HEK293 (cell line): ENCODE measurements at regions not wholly inside any gene's neighbourhood (a gene's known extent, or its start where the extent isn't known, plus 50 kb on each side); places are given as distances from the start of the nearest gene placed in this dataset.

Experiments
- CTCF ChIA-PET: fragments of 350-600 bp; formaldehyde crosslinking; extraction: SDS; loops from one replicate; lab custom pipeline; 2021; ENCODE audit warnings: antibody characterized with exemption; lab: Yijun Ruan, JAX
- POLR2A ChIA-PET: fragments of 300-600 bp; formaldehyde crosslinking; extraction: SDS; loops from one replicate; lab custom pipeline; 2020; ENCODE audit warnings: antibody characterized with exemption, inconsistent platforms; lab: Yijun Ruan, JAX
- H3K27ac ChIP-seq: fragments of 200-500 bp; sonication (Bioruptor generic); 2 replicates; pipeline ENCODE4 v1.5.1; 2014; ENCODE audit warnings: low read depth, low read length, control low read depth, inconsistent platforms; ENCODE audit errors: extremely low read depth
- H3K36me3 ChIP-seq, 2 experiments: fragments of 200-500 bp in 1 of 2; sonication (Bioruptor generic) in 1 of 2; 1 replicate in 1 of 2; 2 replicates in 1 of 2; pipeline ENCODE4 v1.5.1; 2014 to 2017; ENCODE audit warnings: inconsistent platforms in 2 of 2, low read length in 2 of 2; ENCODE audit not compliant: control insufficient read depth in 2 of 2, insufficient read depth in 1 of 2
- H3K4me1 ChIP-seq: fragments of 200-500 bp; sonication (Bioruptor generic); 2 replicates; pipeline ENCODE4 v1.5.1; 2014; ENCODE audit warnings: mild to moderate bottlenecking, low read length, inconsistent platforms; ENCODE audit not compliant: control insufficient read depth, insufficient read depth
- H3K4me3 ChIP-seq: 2 replicates; pipeline ENCODE4 v1.5.1; 2011; ENCODE audit warnings: low read depth, mild to moderate bottlenecking, control low read depth, low read length, moderate library complexity
- H3K9me3 ChIP-seq: fragments of 200-500 bp; sonication (Bioruptor generic); 2 replicates; pipeline ENCODE4 v1.5.1; 2014; ENCODE audit warnings: low read depth, low read length, inconsistent platforms; ENCODE audit not compliant: control insufficient read depth, insufficient read depth
- GLIS2 ChIP-seq: fragments of 450-650 bp; formaldehyde crosslinking; IDR thresholded peaks from 2 replicates; pipeline ENCODE4 v1.5.1; 2016; ENCODE audit warnings: missing biosample characterization, missing genetic modification characterization
- OSR2 ChIP-seq: fragments of 450-650 bp; formaldehyde crosslinking; IDR thresholded peaks from 2 replicates; pipeline ENCODE4 v1.5.1; 2016; ENCODE audit warnings: missing biosample characterization, missing genetic modification characterization
- PRDM1 ChIP-seq: fragments of 450-650 bp; formaldehyde crosslinking; IDR thresholded peaks from 2 replicates; pipeline ENCODE4; 2016; ENCODE audit warnings: missing biosample characterization, missing genetic modification characterization
- SCRT2 ChIP-seq: fragments of 450-650 bp; formaldehyde crosslinking; IDR thresholded peaks from 2 replicates; pipeline ENCODE4 v1.5.1; 2016; ENCODE audit warnings: missing biosample characterization, missing genetic modification characterization
- ZNF10 ChIP-seq: fragments of 450-650 bp; formaldehyde crosslinking; IDR thresholded peaks from 2 replicates; pipeline ENCODE4 v1.5.1; 2017; ENCODE audit warnings: missing biosample characterization, missing genetic modification characterization
- ZNF155 ChIP-seq: fragments of 450-650 bp; formaldehyde crosslinking; IDR thresholded peaks from 2 replicates; pipeline ENCODE4 v1.5.1; 2016; ENCODE audit warnings: missing biosample characterization, missing genetic modification characterization
- ZNF16 ChIP-seq: fragments of 450-650 bp; formaldehyde crosslinking; IDR thresholded peaks from 2 replicates; pipeline ENCODE4 v1.5.1; 2016; ENCODE audit warnings: low read depth, missing biosample characterization, missing genetic modification characterization
- ZNF354C ChIP-seq: fragments of 450-650 bp; formaldehyde crosslinking; IDR thresholded peaks from 2 replicates; pipeline ENCODE4 v1.5.1; 2016; ENCODE audit warnings: missing biosample characterization, missing genetic modification characterization, low read depth, borderline replicate concordance
- ZNF366 ChIP-seq: fragments of 450-650 bp; formaldehyde crosslinking; conservative IDR thresholded peaks from 2 replicates; pipeline ENCODE4 v1.5.1; 2016; ENCODE audit warnings: missing biosample characterization, missing genetic modification characterization
- ZNF549 ChIP-seq: fragments of 450-650 bp; IDR thresholded peaks from 2 replicates; pipeline ENCODE4 v1.5.1; 2018; ENCODE audit warnings: missing biosample characterization, missing genetic modification characterization, mild to moderate bottlenecking, inconsistent platforms, moderate library complexity
- ZNF571 ChIP-seq: fragments of 450-650 bp; formaldehyde crosslinking; IDR thresholded peaks from 2 replicates; pipeline ENCODE4 v1.5.0; 2017; ENCODE audit warnings: missing biosample characterization, missing genetic modification characterization
- ZNF610 ChIP-seq: fragments of 450-650 bp; formaldehyde crosslinking; IDR thresholded peaks from 2 replicates; pipeline ENCODE4 v1.5.1; 2016; ENCODE audit warnings: missing biosample characterization, missing genetic modification characterization, borderline replicate concordance
- ZNF658 ChIP-seq: fragments of 450-650 bp; formaldehyde crosslinking; IDR thresholded peaks from 2 replicates; pipeline ENCODE4; 2016; ENCODE audit warnings: missing biosample characterization, missing genetic modification characterization
- ZNF664 ChIP-seq: fragments of 450-650 bp; formaldehyde crosslinking; IDR thresholded peaks from 2 replicates; pipeline ENCODE4 v1.5.1; 2016; ENCODE audit warnings: missing biosample characterization, missing genetic modification characterization
- ZSCAN30 ChIP-seq: fragments of 450-650 bp; IDR thresholded peaks from 2 replicates; pipeline ENCODE4 v1.5.1; 2018; ENCODE audit warnings: missing biosample characterization, mild to moderate bottlenecking, missing genetic modification characterization, moderate library complexity
- TF ChIP-seq, protein P1 (sequence below): fragments of 450-650 bp; formaldehyde crosslinking; IDR thresholded peaks from 2 replicates; pipeline ENCODE4 v1.5.1; 2016; ENCODE audit warnings: missing biosample characterization, missing genetic modification characterization
- TF ChIP-seq, protein P2 (sequence below): fragments of 450-650 bp; formaldehyde crosslinking; IDR thresholded peaks from 2 replicates; pipeline ENCODE4 v1.5.1; 2017; ENCODE audit warnings: missing biosample characterization, missing genetic modification characterization
- TF ChIP-seq, protein P3 (sequence below): fragments of 450-650 bp; formaldehyde crosslinking; IDR thresholded peaks from 2 replicates; pipeline ENCODE4 v1.5.1; 2016; ENCODE audit warnings: missing biosample characterization, missing genetic modification characterization
- TF ChIP-seq, protein P4 (sequence below): fragments of 450-650 bp; formaldehyde crosslinking; IDR thresholded peaks from 2 replicates; pipeline ENCODE4 v1.5.1; 2017; ENCODE audit warnings: missing biosample characterization, missing genetic modification characterization
- TF ChIP-seq, protein P5 (sequence below): fragments of 450-650 bp; formaldehyde crosslinking; IDR thresholded peaks from 2 replicates; pipeline ENCODE4 v1.5.1; 2016; ENCODE audit warnings: missing biosample characterization, missing genetic modification characterization
- TF ChIP-seq, protein P6 (sequence below): fragments of 450-650 bp; formaldehyde crosslinking; IDR thresholded peaks from 2 replicates; pipeline ENCODE4 v1.5.1; 2017; ENCODE audit warnings: missing biosample characterization, missing genetic modification characterization

DNA sequence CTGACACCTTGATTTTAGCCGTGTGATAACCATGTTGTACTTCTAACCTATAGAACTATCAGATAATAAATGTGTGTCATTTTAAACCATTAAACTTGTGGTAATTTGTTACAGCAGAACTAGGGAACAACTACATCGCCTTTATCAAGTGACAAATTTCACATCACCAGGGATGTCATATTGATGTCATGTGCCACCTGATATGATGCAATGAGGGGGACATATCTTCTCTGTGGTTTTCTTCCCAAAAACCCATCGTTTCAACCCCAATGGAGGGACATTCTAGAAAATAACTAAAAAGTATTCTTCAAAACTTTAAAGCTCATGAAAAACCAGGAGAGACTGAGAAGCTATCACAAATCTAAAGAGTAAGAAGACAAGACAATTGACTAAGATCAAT lies 212.2 kb downstream of the ETV1 start:
- no peaks in the 10 kb centered on the region for H3K36me3 ChIP-seq
- no peak overlapping the region for H3K4me3 ChIP-seq
- H3K4me1 ChIP-seq = no peaks in the 10 kb centered on the region
- CTCF ChIA-PET = no interaction called here
- POLR2A ChIA-PET = no interaction called here
- no peak overlapping the region for H3K27ac ChIP-seq
- TF ChIP-seq PRDM1 = no peak
- TF ChIP-seq ZNF610 (tag by site-specific recombination) = no peak
- TF ChIP-seq, protein P1, sequence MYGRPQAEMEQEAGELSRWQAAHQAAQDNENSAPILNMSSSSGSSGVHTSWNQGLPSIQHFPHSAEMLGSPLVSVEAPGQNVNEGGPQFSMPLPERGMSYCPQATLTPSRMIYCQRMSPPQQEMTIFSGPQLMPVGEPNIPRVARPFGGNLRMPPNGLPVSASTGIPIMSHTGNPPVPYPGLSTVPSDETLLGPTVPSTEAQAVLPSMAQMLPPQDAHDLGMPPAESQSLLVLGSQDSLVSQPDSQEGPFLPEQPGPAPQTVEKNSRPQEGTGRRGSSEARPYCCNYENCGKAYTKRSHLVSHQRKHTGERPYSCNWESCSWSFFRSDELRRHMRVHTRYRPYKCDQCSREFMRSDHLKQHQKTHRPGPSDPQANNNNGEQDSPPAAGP = no peak
- TF ChIP-seq ZNF16 = no peak
- TF ChIP-seq, protein P2, sequence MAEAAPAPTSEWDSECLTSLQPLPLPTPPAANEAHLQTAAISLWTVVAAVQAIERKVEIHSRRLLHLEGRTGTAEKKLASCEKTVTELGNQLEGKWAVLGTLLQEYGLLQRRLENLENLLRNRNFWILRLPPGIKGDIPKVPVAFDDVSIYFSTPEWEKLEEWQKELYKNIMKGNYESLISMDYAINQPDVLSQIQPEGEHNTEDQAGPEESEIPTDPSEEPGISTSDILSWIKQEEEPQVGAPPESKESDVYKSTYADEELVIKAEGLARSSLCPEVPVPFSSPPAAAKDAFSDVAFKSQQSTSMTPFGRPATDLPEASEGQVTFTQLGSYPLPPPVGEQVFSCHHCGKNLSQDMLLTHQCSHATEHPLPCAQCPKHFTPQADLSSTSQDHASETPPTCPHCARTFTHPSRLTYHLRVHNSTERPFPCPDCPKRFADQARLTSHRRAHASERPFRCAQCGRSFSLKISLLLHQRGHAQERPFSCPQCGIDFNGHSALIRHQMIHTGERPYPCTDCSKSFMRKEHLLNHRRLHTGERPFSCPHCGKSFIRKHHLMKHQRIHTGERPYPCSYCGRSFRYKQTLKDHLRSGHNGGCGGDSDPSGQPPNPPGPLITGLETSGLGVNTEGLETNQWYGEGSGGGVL = no peak
- TF ChIP-seq ZNF155 (tag by site-specific recombination) = no peak
- no peak for TF ChIP-seq ZNF549
- TF ChIP-seq GLIS2 = no peak
- TF ChIP-seq ZNF354C (tag by site-specific recombination) = no peak
- TF ChIP-seq ZNF658 (tag by site-specific recombination) = no peak
- TF ChIP-seq, protein P3, sequence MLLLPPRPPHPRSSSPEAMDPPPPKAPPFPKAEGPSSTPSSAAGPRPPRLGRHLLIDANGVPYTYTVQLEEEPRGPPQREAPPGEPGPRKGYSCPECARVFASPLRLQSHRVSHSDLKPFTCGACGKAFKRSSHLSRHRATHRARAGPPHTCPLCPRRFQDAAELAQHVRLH (tag by site-specific recombination) = no peak
- TF ChIP-seq, protein P4, sequence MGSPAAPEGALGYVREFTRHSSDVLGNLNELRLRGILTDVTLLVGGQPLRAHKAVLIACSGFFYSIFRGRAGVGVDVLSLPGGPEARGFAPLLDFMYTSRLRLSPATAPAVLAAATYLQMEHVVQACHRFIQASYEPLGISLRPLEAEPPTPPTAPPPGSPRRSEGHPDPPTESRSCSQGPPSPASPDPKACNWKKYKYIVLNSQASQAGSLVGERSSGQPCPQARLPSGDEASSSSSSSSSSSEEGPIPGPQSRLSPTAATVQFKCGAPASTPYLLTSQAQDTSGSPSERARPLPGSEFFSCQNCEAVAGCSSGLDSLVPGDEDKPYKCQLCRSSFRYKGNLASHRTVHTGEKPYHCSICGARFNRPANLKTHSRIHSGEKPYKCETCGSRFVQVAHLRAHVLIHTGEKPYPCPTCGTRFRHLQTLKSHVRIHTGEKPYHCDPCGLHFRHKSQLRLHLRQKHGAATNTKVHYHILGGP = no peak
- TF ChIP-seq, protein P5, sequence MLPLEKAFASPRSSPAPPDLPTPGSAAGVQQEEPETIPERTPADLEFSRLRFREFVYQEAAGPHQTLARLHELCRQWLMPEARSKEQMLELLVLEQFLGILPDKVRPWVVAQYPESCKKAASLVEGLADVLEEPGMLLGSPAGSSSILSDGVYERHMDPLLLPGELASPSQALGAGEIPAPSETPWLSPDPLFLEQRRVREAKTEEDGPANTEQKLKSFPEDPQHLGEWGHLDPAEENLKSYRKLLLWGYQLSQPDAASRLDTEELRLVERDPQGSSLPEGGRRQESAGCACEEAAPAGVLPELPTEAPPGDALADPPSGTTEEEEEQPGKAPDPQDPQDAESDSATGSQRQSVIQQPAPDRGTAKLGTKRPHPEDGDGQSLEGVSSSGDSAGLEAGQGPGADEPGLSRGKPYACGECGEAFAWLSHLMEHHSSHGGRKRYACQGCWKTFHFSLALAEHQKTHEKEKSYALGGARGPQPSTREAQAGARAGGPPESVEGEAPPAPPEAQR = no peak
- no peaks in the 10 kb centered on the region for H3K9me3 ChIP-seq

DNA sequence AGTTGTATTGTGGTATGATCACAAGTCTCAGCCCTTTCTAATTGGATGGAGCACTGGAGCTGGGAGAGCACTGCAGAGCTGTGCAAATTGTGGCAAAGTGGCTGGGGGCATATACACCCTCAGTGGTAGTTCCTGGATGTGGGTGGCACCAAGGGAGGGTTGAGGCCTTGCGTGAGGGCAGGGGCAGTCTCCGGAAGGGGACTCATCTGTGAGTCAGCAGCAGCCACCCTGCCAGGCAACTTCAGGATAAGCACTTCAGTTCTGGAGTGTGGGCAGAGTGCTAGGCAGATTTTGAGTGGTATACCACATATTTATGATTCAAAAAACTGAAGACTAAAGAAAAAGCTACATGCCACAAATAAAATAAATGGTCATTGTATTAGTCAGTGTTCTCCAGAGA lies 210.5 kb downstream of the ETV1 start:
- H3K9me3 ChIP-seq = no peaks in the 10 kb centered on the region
- no peak overlapping the region for H3K27ac ChIP-seq
- H3K36me3 ChIP-seq = no peaks in the 10 kb centered on the region
- ChIA-PET POLR2A (no interaction called here), CTCF (interaction anchor here (0.6 kb wide), 1 partner anchor 726 kb away, joined by 6 read pairs; no protein-coding TSS in a partner anchor)
- TF ChIP-seq ZNF366 (tag by site-specific recombination) = no peak
- no peak for TF ChIP-seq ZNF10 (tag by site-specific recombination)
- TF ChIP-seq, protein P6, sequence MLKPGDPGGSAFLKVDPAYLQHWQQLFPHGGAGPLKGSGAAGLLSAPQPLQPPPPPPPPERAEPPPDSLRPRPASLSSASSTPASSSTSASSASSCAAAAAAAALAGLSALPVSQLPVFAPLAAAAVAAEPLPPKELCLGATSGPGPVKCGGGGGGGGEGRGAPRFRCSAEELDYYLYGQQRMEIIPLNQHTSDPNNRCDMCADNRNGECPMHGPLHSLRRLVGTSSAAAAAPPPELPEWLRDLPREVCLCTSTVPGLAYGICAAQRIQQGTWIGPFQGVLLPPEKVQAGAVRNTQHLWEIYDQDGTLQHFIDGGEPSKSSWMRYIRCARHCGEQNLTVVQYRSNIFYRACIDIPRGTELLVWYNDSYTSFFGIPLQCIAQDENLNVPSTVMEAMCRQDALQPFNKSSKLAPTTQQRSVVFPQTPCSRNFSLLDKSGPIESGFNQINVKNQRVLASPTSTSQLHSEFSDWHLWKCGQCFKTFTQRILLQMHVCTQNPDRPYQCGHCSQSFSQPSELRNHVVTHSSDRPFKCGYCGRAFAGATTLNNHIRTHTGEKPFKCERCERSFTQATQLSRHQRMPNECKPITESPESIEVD (tag by site-specific recombination) = no peak
- no peak for TF ChIP-seq ZNF571
- TF ChIP-seq ZNF664 (tag by site-specific recombination) = no peak
- no peak for TF ChIP-seq SCRT2 (tag by site-specific recombination)
- no peak for TF ChIP-seq OSR2 (tag by site-specific recombination)
- TF ChIP-seq ZSCAN30 = no peak
- H3K4me3 ChIP-seq = no peak overlapping the region
- no peaks in the 10 kb centered on the region for H3K4me1 ChIP-seq
